Left lung (tissue), 4 donors: ENCODE measurements at regions not wholly inside any gene's neighbourhood (a gene's known extent, or its start where the extent isn't known, plus 50 kb on each side); places are given as distances from the start of the nearest gene placed in this dataset.

Source experiments
- ATAC-seq: fragments of 200-7000 bp; cut with Tn5 transposase; one replicate; pipeline ENCODE4 v1.9.1; 2020; ENCODE audit warnings: moderate library complexity
- DNase-seq, 4 donors: peaks; one replicate each; pipeline ENCODE4 v3.0.0-alpha.2; 2013 to 2020
- H3K27ac ChIP-seq, 2 donors: fragments of 200-600 bp; sonication (generic) in 1 of 2; one replicate each; pipeline versions ENCODE4 v1.5.0 to v1.8.0; 2020 to 2021
- H3K27me3 ChIP-seq, 2 donors: fragments of 200-600 bp; sonication (generic) in 1 of 2; one replicate each; pipeline versions ENCODE4 v1.5.0 to v1.8.0; 2020 to 2021
- H3K36me3 ChIP-seq, 2 donors: fragments of 200-600 bp; sonication (generic) in 1 of 2; one replicate each; pipeline versions ENCODE4 v1.5.0 to v1.8.0; 2020 to 2021
- H3K4me1 ChIP-seq, 2 donors: fragments of 200-600 bp; one replicate each; pipeline ENCODE4 v1.8.0; 2021
- H3K4me3 ChIP-seq, 2 donors: fragments of 200-600 bp; sonication (generic) in 1 of 2; one replicate each; pipeline versions ENCODE4 v1.5.0 to v1.8.0; 2020 to 2021; ENCODE audit warnings: mild to moderate bottlenecking in 1 of 2
- H3K9me3 ChIP-seq, 2 donors: fragments of 200-600 bp; sonication (generic) in 1 of 2; one replicate each; pipeline versions ENCODE4 v1.5.0 to v1.8.0; 2020 to 2021
- CTCF ChIP-seq, 2 donors: fragments of 200-600 bp; sonication (generic) in 1 of 2; IDR thresholded peaks; one replicate each; pipeline versions ENCODE4 v1.5.0 to v1.8.0; 2021; ENCODE audit warnings: antibody characterized with exemption in 2 of 2
- intact Hi-C, 2 donors: fragments of 100-400 bp; cut with DNase I; formaldehyde crosslinking; loops; one replicate each; pipeline versions ENCODE4 v1.11.2 to v1.14.2; 2022
- donor health status: DM: no; HTN: yes; CAD: no.
- donor health status: DM: no; HTN: no; CAD: no.

- TF ChIP-seq CTCF (IDR thresholded peaks at IDR 0.05), result no peak
- Histone ChIP-seq H3K4me1 (peaks cover 0 to 11% of the 10 kb centered on the region in 2 donors), H3K9me3 (no peaks in the 10 kb centered on the region), H3K36me3 (no peaks in the 10 kb centered on the region), H3K27ac (no peak overlapping the region), H3K27me3 (peaks cover 0 to 6% of the 10 kb centered on the region in 2 donors), H3K4me3 (no peak overlapping the region)
- intact Hi-C loops, result no loop called here
- DNase-seq (no peak), ATAC-seq (no peak)
Observed at GRCh38 chr2:239895116-239895515, 130.0 kb downstream of the NDUFA10 start.

DNA sequence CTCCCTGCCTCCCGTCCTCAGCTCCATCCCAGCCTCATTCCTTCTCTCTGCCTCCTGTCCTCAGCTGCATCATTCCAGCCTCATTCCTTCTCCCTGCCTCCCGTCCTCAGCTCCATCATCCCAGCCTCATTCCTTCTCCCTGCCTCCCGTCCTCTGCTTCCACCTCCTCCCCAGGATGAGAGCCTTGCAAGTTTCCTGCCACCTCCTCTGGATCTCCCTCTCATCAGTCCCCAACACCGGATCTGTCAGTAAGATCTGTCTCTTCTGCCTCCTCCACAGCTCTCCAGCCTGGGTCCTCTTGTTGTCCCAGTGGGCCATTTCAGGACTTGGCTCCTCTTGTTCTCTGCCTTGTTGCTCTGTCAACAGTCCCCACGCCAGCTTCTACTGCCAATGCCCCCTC, 130.9 kb downstream of the NDUFA10 start:
- no peak overlapping the region for H3K27ac ChIP-seq
- peaks cover 0 to 11% of the 10 kb centered on the region in 2 donors for H3K4me1 ChIP-seq
- intact Hi-C loops, result no loop called here
- no peak for ATAC-seq
- H3K9me3 ChIP-seq, result no peaks in the 10 kb centered on the region
- no peak for DNase-seq
- H3K36me3 ChIP-seq, result no peaks in the 10 kb centered on the region
- TF ChIP-seq CTCF (IDR thresholded peaks at IDR 0.05), result no peak
- H3K27me3 ChIP-seq, result peaks cover 0 to 6% of the 10 kb centered on the region in 2 donors
- H3K4me3 ChIP-seq, result no peak overlapping the region

DNA sequence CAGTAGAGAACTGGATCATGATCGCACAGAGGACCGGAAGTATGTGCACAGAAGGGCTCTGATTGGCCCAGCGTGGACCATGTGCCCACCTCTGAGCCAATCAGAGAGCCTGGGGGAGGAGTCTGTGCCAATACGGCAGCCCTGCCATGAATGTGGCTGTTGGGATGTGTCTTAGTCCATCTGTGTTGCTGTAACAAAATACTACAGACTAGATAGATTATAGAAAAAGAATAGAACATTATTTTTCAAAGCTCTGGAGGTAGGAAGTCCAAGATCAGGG, 132.0 kb downstream of the NDUFA10 start:
- Histone ChIP-seq H3K36me3 (no peaks in the 10 kb centered on the region), H3K4me1 (peaks cover 0 to 11% of the 10 kb centered on the region in 2 donors), H3K9me3 (no peaks in the 10 kb centered on the region), H3K4me3 (no peak overlapping the region), H3K27me3 (peaks cover 0 to 6% of the 10 kb centered on the region in 2 donors), H3K27ac (no peak overlapping the region)
- no peak for TF ChIP-seq CTCF (IDR thresholded peaks at IDR 0.05)
- ATAC-seq (no peak), DNase-seq (no peak)
- intact Hi-C loops, result no loop called here

GRCh38 chr2:239892441-239893235, 132.5 kb downstream of the NDUFA10 start:
- H3K27me3 ChIP-seq, result peaks cover 0 to 6% of the 10 kb centered on the region in 2 donors
- H3K27ac ChIP-seq, result no peak overlapping the region
- H3K4me3 ChIP-seq, result no peak overlapping the region
- no peaks in the 10 kb centered on the region for H3K36me3 ChIP-seq
- no peaks in the 10 kb centered on the region for H3K9me3 ChIP-seq
- DNase-seq (no peak), ATAC-seq (no peak)
- TF ChIP-seq CTCF (IDR thresholded peaks at IDR 0.05), result no peak
- intact Hi-C loops, result no loop called here
- peaks cover 0 to 11% of the 10 kb centered on the region in 2 donors for H3K4me1 ChIP-seq

- ATAC-seq, result no peak
- intact Hi-C loops, result no loop called here
- Histone ChIP-seq H3K27ac (no peak overlapping the region), H3K36me3 (no peaks in the 10 kb centered on the region), H3K9me3 (peaks cover 0 to 2% of the 10 kb centered on the region in 2 donors), H3K4me1 (peaks cover 0 to 11% of the 10 kb centered on the region in 2 donors), H3K27me3 (peaks cover 0 to 6% of the 10 kb centered on the region in 2 donors), H3K4me3 (no peak overlapping the region)
- DNase-seq, result no peak
- TF ChIP-seq CTCF (IDR thresholded peaks at IDR 0.05), result no peak
Observed at GRCh38 chr2:239891698-239892097, 133.4 kb downstream of the NDUFA10 start.
